HK-2 (cell line): ENCODE measurements at regions not wholly inside any gene's neighbourhood (a gene's known extent, or its start where the extent isn't known, plus 50 kb on each side); places are given as distances from the start of the nearest gene placed in this dataset.
"Not testable (repeated sequence)": the region's sequence is repeated elsewhere in the genome, so short reads cannot be mapped to it uniquely, and the experiment has no call there.

Experiments used
- DNase-seq: peaks from one replicate; pipeline ENCODE4 v3.0.0-alpha.2; 2018; ENCODE audit not compliant: unreplicated experiment

DNA sequence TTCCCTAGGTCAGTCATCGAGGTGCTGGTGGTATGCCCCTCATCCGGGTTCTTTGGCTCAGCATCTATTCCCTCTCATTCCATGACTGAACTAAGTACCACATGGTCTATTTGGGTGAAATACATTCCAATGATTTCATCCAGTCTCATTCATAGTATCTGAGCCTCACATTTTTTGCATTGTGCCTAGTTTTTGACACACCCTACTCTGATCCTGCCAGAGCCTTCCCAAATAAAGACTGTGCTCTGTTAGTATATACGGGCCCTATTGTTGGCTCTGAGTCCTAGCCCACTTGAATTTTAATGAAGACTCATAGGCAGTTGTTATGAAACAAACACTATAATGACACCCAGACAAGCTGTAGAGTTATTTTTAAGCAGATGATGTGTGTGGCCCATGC lies 740.7 kb downstream of the CETN3 start:
- no peak for DNase-seq

DNA sequence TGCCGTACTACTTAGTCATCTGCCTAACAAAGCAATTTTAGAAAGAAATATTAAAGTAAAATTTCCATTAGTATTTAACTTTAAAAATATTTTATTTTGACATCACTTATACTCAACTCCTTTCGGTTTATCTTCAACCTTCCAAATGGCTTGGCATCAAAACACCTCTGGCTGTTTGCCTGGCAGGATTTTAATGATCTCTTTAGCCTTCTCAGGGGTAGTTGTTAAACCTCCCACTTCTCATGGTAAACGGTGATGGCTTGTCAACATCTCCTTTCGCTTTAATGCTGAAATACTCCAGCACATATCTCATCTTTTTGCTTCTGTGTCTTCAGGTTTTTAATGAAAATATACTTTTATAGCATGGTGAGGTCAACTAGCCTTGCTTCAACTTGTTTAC lies 747.1 kb downstream of the CETN3 start:
- DNase-seq: no peak

DNA sequence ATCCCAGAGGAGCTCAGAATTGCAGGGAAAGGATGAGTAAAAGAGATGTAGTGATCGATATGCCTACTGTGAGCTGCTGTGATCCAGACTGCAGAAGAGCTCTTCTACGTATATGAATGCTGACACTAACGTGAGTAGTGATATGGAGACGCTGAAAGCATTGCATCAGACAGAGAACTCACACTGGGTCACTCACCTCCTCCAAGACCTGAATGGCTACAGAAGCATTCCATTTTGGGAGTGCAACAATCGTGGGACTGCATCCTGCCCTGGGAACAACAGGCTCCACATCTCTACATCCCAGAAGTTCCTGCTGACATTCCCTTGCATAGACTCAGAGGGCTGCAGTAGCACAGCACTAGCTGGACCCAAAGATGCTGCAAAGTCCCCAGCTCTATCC lies 755.9 kb upstream of the MEF2C start:
- DNase-seq: no peak

DNA sequence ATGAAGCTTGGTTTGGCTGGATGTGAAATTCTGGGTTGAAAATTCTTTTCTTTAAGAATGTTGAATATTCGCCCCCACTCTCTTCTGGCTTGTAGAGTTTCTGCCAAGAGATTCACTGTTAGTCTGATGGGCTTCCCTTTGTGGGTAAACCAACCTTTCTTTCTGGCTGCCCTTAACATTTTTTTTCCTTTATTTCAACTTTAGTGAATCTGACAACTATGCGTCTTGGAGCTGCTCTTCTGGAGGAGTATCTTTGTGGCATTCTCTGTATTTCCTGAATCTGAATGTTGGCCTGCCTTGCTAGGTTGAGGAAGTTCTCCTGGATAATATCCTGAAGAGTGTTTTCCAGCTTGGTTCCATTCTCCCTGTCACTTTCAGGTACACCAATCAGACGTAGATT lies 751.2 kb upstream of the MEF2C start:
- DNase-seq: not testable (repeated sequence)

DNA sequence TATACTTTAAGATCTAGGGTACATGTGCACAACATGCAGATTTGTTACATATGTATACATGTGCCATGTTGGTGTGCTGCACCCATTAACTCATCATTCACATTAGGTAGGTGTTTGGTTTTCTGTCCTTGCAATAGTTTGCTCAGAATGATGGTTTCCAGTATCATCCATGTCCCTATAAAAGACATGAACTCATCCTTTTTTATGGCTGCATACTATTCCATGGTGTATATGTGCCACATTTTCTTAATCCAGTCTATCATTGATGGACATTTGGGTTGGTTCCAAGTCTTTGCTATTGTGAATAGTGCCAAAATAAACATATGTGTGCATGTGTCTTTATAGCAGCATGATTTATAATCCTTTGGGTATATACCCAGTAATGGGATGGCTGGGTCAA lies 747.1 kb upstream of the MEF2C start:
- DNase-seq: not testable (repeated sequence)

DNA sequence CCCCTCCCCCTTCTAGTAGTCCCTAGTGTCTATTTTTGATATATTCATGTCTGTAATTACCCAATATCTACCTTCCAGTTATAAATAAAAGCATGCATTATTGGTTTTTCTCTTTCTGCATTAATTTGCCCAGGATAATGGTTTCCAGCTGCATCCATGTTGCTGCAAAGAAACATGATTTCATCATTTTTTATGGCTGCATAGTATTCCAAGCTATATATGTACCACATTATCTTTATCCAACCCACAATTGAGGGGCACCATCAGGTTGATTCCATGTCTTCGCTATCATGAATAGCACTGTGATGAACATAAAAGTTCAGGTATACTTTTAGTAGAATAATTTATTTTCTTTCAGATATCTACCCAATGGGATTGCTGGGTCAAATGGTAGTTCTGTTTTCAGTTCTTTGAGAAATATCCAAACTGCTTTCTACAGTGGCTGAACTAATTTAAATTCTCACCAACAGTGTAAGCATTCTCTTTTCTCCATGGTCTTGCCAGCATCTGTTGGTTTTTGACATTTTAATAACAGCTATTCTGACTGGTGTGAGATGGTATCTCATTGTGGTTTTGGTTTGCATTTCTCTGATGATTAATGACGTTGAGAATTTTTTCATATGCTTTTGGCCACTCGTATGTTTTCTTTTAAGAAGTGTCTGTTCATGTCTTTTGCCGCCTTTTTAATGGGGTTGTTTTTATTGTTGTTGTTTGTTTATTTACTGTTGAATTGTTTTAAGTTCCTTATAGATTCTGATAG lies 746.1 kb upstream of the MEF2C start:
- DNase-seq: no peak

DNA sequence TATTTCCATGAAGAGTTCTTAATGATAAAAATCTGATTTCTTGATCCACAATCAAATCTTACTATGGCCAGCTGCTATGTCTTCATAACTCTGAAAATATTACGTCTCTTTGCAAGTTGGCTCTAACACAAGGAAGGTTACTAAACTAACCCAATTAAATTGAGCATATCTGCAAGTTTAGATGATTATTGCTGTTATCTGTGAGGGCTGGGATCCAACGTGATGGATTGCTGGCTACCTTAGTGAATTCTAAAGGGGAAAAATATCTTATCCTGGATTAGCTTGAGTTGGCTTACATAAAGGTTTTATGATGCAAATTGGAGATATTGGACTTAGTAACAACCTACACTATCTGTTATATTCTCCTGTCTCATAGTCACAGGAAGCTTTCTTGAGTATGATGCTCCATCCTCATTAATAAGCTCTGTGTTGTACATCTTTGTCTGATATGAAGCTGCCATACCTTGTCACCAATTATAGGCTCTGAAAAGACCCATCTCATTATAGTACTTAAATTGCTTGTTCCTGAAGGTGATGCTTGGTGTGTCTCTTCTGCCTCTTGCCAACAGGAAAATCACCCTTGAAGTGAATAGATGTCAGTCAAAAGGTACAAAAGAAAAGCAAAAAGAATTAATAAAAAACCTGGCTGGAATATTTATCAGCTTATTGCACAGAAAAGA lies 733.0 kb upstream of the MEF2C start:
- no peak for DNase-seq

DNA sequence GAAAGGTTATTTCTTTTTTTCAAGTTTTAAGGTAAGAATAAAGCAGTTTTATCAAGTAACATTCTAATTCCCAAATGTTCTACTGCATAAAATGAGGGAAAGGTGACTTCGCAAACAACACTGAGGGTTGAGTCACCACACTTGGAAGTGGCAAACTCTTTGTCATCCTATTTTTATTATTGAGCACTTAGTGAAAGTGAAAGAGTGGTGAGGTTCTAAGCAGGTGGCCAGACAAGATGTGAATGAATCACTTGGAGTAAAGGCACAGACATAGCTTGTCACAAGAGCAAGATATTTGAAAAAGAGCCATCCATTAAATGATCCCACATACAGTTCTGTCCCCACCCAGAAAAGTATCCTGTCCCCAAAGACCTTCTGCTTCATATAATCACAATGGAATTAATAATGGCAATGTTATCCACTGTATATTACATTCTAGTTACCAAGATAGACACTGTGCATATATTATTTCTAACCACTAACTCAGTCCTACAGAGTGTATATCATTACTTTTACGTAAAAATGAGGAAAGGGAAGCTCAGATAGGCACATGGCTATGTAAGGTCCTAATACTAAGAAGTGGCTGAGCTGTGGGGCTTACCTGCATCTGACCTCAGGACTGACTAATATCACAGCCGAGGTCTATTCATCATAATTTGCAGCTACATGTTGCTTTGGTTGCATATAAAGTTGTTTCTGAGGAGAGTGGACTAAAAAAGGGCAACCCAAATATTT lies 730.4 kb upstream of the MEF2C start:
- no peak for DNase-seq

DNA sequence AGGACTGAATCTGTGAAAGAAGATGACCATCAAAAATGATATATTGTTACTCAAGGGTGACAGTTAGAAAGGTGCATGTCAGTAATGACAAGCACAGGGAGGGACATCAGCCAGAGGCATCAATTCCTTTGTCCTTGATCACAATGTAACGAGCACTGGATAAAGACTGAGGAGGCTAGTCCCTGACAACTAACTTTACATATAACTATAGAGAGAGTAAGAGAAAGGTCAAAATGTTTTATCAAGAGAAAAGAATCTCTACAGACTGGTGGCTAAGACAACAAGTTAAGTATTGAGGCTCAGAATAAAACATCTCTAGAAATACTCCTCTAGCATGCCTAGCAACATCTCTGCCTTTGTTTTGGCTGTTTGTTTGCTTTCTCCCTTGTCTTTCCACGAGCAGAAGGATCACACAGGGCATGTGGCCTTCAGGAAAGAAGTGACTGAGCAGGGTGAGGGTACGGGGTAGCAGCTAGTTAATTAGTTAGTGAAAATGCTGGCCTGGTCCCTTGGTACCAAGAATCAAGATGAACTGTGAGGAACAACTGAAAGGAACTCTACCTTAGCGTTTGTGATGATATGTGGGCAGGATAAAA lies 724.1 kb upstream of the MEF2C start:
- DNase-seq: no peak

DNA sequence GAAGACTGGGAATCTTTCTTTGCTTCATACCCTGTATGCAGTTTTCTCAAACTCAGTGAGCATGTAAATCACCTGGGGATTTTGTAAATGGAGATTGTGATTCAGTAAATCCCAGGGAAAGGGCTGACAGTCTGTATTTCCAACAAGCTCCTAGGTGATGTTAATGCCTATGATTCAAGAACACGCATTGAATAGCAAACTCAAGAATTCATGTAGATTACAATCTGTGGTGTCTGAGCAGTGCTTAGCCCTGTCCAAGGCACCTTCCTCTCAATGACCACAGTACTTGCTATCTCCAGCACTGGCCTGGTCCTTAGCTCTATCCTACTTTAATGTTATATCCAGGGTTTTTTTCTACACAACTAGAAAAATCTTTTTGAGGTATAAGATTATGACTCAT lies 721.4 kb upstream of the MEF2C start:
- no peak for DNase-seq

DNA sequence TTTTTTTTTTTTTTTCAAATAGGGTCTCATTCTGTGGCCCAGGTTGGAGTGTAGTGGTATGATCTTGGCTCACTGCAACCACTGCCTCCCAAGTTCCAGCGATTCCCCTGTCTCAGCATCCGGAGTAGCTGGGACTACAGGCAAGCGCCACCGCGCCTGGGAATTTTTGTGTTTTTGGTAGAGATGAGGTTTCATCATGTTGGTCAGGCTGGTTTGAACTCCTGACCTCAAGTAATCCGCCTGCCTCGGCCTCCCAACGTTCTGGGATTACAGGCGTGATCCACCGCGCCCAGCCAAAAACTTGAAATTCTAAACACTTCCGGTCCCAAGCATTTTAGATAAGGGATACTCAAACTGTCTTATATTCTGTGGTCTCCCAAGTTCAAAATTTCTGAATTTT lies 718.9 kb upstream of the MEF2C start:
- DNase-seq: no peak

DNA sequence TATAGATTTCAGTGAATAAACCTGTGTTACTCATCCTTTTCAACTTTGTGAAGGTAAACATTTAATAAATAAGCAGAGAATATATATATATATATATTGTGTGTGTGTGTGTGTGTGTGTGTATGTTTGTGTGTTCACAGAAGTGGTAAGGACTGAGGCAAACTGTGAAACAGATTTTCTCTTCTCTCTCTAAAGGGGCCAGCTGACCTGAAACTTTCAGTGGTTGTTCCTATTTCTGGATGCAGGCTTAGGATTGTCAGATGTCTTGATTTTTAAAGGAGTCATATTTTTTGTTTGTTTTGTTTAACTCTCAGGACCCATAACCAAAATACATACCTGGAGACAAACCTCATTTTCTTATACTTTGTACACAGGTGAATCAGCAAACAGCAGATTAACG lies 714.9 kb upstream of the MEF2C start:
- no peak for DNase-seq

DNA sequence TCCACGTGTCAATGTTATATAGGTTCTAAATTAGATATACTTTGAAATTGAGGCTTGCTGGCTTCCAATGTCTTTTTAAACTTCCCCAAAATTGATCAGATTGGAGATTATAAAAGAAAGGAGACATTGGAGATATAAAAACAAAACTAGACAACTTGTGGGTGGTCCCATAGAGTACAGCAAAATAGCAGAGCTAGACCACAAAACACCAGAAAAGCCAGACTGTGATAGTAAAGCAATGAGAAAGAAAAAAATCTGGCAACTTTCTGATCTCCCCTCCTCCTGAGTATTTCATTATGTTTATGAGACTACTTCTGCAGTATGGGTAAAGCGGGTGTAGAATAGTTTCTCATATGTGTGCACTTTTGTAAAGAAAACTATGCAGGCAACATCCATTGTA lies 713.8 kb upstream of the MEF2C start:
- DNase-seq: no peak

DNA sequence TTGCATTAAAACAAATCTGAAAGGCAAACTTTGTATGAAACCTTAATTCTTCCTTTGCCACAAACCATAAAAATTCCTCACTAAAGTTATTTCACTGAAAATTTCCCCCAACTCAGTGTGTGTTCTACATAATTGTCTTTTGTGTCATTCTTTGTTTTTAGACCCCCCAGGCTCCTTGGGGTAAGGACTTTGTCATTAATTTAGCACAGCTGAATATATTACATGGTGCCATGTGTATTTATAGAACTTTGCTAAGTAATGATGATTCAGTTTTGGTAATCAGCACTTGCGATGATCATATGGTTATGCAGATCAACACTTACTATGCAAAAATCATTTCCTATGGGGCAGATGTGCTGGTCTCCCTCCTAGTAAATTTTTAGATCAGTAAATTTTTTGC lies 712.1 kb upstream of the MEF2C start:
- DNase-seq: no peak

DNA sequence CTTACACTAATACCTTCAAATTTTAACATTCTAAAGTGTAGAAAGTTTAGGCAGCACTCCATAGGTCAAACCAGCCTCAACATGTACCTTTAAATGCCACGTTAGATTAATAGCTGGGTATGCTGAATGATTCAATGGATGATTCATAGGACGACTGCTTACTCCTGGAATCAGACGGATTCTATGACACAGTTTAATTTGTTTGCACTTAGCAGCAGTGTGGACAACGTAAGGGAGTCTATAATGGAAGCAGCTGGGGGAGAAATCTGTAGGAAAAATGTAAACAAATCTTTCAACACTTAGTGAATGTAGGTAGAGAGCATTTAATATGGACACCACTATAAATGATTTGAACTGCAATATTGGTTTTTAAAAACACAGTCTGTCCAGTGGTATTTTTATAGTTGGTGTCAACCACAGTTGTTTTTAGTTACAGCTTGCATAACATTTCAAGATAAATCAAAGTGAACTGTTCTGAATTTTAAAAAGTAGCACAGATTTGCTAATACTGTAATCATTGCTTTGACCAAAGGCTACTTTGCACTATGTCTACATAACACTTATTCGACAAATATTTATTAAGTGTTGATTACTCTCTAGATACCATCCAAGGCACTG lies 701.5 kb upstream of the MEF2C start:
- no peak for DNase-seq

DNA sequence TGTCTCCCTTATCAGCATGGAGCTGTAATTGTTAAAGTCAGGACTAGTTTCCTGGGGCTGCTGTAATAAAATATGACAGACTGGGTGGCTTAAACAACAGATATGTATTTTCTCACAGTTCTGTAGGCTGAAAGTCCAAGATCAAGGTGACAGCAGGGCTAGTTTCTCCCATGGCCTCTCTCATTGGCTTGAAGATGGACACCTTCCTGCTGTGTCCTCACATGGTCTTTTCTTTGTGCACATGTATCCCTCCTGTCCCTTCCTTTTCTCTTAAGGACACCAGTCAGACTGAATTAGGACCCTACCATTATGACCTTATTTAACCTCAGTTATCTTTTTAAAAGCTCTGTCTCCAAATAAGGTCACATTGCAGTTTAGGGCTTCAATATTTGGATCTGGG lies 700.5 kb upstream of the MEF2C start:
- no peak for DNase-seq

DNA sequence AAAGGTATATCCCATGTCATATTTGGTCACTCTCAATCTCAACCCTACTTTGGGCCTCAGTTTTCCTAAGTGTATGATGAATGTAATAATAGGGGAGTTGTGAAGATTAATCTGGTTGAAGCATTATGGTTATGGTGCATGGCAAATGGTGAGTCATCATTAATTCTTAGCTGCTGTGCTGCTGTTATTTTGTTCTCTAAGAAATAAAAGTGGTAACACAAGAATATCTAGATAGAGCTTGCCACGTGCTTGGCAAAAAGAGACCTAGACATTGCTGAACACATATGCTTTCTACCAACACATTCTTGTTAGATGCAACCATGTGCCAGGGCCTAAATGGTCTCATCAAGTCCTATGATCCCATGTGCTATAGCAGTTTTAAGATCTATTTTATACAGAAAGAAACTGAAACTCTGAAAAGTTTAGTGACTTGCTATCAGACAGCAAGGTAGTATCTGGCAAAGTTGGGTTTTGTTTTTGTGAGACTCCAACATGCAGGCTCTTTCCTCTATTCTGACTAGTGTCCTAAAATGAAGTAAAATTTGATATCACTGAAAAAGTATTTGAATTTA lies 699.9 kb upstream of the MEF2C start:
- no peak for DNase-seq

DNA sequence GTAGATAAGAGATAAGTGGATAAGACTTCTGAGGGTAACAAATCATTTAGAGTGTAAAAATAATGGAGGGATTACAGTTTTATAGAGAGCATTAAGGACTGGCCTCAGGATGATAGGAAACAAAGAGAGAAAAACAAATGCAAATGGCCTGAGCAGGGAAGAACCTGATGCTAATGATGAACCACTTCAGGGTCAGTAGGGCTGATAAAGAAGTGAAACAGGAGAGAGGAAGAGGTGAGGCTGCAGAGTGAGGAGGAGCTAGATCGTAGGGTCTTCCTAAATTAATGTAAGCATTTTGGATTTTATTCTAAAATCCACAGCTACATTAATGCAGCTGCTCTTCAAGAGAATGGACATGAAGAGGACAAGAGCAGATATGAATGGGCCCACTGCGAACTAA lies 698.0 kb upstream of the MEF2C start:
- no peak for DNase-seq

DNA sequence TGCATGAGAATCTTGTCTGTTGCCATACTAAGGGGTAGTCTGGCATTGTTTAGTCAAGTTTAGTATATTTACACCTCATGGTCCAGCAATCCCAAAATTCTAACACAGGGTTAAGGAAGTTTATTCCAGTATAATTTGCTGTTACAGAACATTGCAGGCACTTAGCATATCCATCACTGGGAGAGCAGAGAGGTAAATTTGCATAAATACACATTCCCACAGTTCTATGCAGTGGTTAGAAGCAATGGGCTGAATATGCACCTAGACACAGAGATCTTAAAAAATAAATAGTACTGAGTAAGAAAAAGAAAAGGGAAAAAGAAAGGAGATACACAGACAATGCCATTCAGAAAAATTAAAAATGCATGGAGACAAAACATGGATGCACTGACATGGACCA lies 692.3 kb upstream of the MEF2C start:
- no peak for DNase-seq

DNA sequence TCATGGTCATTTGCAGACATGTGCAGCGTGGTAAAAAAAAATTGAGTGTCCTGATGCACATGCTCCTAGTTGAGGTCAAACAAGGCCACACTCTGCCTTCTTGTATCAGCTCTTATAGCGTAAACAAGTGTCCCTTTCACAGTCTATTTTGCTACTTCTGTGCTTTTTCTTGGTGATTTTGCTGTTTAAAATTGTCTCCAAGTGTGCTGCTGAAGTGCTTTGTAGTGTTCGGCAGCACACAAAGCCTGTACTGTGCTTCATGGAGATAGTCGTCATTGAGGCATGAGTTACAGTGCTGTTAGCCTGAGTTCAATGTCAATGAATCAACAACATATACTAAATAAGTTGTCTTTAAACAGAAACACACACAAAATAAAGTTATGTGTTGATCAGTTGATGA lies 690.4 kb upstream of the MEF2C start:
- DNase-seq: no peak

DNA sequence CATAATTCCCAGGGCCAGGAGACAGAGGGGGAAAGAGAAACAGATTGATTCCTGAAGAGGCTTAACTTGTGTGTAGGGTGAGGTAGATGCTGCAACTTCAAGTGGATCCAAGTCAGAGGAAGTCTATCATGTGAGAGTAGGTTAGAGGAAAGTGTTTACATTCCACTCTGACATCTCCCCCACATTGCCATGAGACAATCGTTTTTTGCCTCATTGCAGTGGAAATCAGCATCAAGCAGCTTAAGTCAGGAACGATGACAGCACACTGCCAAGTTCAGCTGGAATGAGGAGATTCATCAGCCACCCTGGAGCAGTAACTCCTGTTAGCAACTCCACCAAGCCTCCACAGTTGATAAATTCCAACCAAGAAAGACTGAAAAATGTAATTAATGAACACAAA lies 689.7 kb upstream of the MEF2C start:
- DNase-seq: no peak

DNA sequence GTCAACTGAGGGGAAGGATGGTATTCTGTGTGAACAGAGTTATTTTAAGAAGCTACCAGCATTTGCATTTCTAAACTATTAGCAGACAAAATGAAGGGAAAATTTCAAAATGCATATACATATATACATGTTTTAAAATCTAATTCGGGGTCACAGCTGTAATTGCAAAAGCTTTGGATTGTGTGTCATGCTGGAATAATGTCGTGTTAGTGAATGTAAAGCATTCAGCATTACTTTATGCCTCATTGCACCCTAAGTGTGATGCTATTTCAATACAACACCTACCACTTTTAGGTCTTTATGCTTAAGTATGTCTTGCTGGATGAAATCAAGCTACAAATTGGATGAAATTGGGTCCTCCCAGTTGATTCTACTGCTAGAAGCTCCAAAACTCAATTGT lies 687.6 kb upstream of the MEF2C start:
- DNase-seq: no peak
